NCI-H2107 treated with DMSO at 0.1 percent for 48 hours (cell line): ENCODE measurements at regions not wholly inside any gene's neighbourhood (a gene's known extent, or its start where the extent isn't known, plus 50 kb on each side); places are given as distances from the start of the nearest gene placed in this dataset.

ENCODE experiments used
- DNase-seq: peaks from one replicate; lab custom pipeline; 2025; ENCODE audit not compliant: unreplicated experiment; lab: John Stamatoyannopoulos, UW

DNA sequence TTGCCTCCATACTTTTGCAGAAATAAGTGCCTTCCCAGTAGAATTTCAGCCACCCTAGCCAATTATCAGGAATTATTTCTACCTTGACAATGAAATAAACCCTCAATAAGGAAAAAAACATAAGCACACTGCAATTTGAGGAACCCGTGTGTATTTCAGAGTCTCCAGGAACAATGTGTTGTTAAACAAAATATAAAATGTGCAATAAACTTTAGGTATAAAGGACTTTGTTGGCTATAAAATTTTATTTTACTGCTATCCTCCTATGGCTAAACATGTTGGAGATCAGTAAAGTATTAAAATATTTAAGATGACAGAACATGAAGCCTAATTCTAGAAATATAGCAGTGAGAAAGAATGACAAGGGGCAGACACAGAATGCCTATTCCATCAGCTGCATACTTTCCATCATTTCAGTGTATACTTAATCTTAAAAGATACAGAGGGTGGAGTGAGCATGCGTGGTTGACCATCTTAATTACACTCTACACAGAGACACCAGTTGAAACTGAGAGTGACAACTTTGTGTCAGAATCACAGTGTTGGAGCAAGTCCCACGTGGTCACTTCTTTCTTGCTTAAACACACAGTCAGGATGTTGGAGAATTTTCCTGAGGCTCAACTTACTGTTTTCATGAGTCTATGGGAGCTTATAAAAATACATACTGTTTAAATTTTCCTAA is 79.0 kb upstream of the SUCLG2 start:
- no peak for DNase-seq

DNA sequence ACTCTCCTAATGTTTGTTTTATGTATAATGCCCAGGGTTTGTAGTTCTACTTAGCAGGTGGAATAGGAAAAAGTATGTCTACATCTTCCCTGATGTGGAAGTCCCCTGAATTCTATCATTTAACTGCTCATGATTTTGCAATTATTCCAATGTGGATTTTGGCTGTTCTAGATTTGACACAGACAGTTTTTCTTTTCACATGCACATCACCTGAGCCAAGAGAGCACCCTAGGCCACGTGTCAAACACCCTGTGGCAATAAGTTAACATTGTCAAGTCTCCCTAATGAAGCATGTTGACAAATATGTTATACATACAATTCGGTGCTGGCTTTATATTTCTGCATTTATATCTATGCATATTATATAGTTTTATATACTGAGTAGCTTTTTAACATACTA is 70.0 kb upstream of the SUCLG2 start:
- no peak for DNase-seq

DNA sequence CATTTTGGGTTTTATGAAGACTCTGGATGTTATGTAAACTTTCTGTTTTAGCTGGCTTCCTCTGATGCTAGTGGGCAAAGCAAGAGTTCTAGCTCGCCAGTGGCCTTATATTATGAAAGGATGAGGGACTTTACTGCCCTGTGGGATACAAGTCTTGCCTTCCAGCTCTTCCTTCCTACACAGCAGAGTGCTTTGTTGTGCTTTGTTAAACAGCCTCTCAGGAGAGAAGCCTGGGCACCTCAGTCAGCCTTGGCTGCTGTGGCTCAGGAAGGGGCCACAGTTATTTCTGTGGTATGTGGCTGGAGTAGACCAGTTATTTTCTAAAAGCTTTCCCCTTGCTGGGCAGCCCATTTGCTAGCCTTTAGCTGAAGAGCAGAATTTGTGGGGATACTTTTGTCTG is 69.5 kb upstream of the SUCLG2 start:
- DNase-seq = no peak

DNA sequence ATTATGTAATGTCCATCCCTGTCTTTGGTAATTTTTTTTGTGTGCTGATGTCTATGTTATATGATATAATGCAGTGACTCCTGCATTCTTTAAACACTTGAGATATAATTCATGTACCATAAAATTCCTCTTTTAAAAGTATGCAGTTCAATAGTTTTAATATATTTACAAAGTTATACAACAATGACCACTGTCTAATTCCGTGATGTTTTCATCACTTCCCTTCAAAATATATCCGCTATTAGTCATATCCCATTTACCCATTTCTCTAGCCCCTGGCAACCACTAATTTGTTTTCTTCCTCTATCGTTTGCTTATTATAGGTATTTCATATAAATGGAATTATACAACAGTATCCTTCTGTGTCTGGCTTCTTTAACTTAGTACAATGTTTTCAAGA is 64.9 kb upstream of the SUCLG2 start:
- DNase-seq = no peak

GRCh38 chr3:67715971-67716370 is 61.6 kb upstream of the SUCLG2 start:
- DNase-seq = no peak

- no peak for DNase-seq
These were observed 59.5 kb upstream of the SUCLG2 start for GRCh38 chr3:67713764-67714469.

GRCh38 chr3:67712259-67712658 is 57.8 kb upstream of the SUCLG2 start:
- no peak for DNase-seq

GRCh38 chr3:67710396-67710795 is 56.0 kb upstream of the SUCLG2 start:
- DNase-seq = no peak

DNA sequence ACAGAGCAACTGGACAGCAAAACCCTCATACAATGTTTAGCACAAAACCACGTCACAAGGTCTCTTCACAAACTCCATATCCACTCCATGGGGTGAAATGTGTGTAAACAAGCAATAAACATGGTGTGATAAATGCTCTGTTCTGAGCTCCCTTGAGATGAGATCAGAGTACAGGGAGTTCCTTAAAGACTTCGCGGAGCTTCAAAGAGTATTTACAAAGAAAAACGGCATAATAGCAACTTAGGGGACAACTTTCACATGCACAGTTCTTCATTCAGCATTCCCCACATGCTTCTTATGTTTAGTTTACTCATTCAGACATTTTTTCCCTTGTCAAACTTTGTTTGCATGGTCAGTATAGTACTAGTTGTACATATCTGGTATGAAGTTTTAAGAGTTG is 52.5 kb upstream of the SUCLG2 start:
- no peak for DNase-seq

DNA sequence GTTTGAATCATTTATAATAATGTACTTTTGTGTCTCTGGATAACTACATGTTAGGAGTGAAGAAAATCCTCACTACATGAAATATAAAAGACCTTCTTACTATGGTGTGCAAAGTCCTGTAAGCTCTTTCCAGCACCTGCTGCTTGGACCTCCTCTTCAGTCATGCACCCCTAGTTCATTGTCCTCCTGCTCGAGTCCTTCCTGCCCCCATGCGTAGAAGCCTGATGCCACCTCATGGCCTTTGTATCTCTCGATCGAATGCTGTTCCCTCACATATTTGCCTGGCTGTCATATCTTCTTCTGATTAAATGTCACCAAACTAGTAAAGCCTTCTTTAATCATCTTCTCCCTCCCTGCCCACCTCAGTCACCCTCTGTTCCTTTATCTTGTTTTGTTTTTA is 49.9 kb upstream of the SUCLG2 start:
- no peak for DNase-seq
